ENCODE measurements at regions not wholly inside any gene's neighbourhood (a gene's known extent, or its start where the extent isn't known, plus 50 kb on each side); places are given as distances from the start of the nearest gene placed in this dataset.

- DNase-seq = no peak
Observed at GRCh38 chr17:13939222-13939621, 130.1 kb upstream of the COX10 start.

GRCh38 chr17:13940858-13941665, 128.2 kb upstream of the COX10 start:
- no peak for DNase-seq

GRCh38 chr17:13941781-13942180, 127.5 kb upstream of the COX10 start:
- DNase-seq = no peak

- no peak for DNase-seq
Observed at GRCh38 chr17:13943909-13944308, 125.4 kb upstream of the COX10 start.

- no peak for DNase-seq
Observed at GRCh38 chr17:13947499-13947898, 121.8 kb upstream of the COX10 start.

- no peak for DNase-seq
Observed at GRCh38 chr17:13952009-13952750, 117.1 kb upstream of the COX10 start.

GRCh38 chr17:13953841-13954240, 115.5 kb upstream of the COX10 start:
- no peak for DNase-seq

GRCh38 chr17:13957636-13958035, 111.7 kb upstream of the COX10 start:
- DNase-seq = no peak

GRCh38 chr17:13958773-13959172, 110.5 kb upstream of the COX10 start:
- DNase-seq = no peak

- no peak for DNase-seq
Observed at GRCh38 chr17:13961265-13961664, 108.0 kb upstream of the COX10 start.

- no peak for DNase-seq
Observed at GRCh38 chr17:13962716-13963240, 106.5 kb upstream of the COX10 start.

GRCh38 chr17:13967416-13967815, 101.9 kb upstream of the COX10 start:
- DNase-seq = no peak

- DNase-seq = no peak
Observed at GRCh38 chr17:13970531-13970930, 98.8 kb upstream of the COX10 start.

GRCh38 chr17:13973960-13974651, 95.2 kb upstream of the COX10 start:
- no peak for DNase-seq

GRCh38 chr17:13977837-13978236, 91.5 kb upstream of the COX10 start:
- DNase-seq = no peak

GRCh38 chr17:13978478-13978877, 90.8 kb upstream of the COX10 start:
- no peak for DNase-seq

- DNase-seq = no peak
Observed at GRCh38 chr17:13981881-13982280, 87.4 kb upstream of the COX10 start.

- DNase-seq = no peak
Observed at GRCh38 chr17:13984956-13985355, 84.3 kb upstream of the COX10 start.

GRCh38 chr17:13986855-13987254, 82.4 kb upstream of the COX10 start:
- DNase-seq = no peak

- DNase-seq = no peak
Observed at GRCh38 chr17:13989138-13989537, 80.2 kb upstream of the COX10 start.

GRCh38 chr17:13993106-13993505, 76.2 kb upstream of the COX10 start:
- DNase-seq = no peak

GRCh38 chr17:13994050-13994449, 75.3 kb upstream of the COX10 start:
- DNase-seq = no peak

- no peak for DNase-seq
Observed at GRCh38 chr17:13995856-13996271, 73.4 kb upstream of the COX10 start.
